HS-5 (cell line): ENCODE measurements at regions not wholly inside any gene's neighbourhood (a gene's known extent, or its start where the extent isn't known, plus 50 kb on each side); places are given as distances from the start of the nearest gene placed in this dataset.
"Not testable (repeated sequence)": the region's sequence is repeated elsewhere in the genome, so short reads cannot be mapped to it uniquely, and the experiment has no call there.

Experiments
- DNase-seq: peaks from one replicate; pipeline ENCODE4 v3.0.0-alpha.2; 2012; ENCODE audit warnings: low read depth

DNA sequence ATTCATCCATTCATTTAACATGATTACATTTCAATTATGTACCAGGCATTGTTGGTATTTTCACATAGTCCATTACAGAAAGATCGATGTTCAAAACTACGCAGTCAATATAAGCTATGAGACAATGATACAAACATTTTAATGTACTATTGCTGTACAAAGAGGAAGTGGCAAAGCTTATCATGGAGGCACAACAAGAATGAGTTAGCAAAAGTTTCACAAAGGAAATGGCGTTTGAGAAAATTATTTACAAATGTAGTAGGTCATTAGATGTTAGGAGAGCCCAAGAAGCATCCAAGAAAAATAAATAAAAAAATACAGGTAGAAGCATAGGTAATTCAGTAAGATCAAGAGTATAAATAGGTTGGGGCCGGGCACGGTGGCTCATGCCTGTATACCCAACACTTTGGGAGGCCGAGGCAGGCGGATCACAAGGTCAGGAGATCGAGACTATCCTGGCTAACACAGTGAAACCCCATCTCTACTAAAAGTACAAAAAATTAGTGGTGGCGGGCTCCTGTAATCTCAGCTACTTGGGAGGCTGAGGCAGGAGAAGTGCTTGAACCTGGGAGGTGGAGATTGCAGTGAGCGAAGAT lies 1730.8 kb upstream of the CELF4 start:
- no peak for DNase-seq

- DNase-seq, result no peak
These were observed 1711.2 kb upstream of the CELF4 start for GRCh38 chr18:39276764-39277163.

GRCh38 chr18:39274535-39274934 lies 1708.9 kb upstream of the CELF4 start:
- no peak for DNase-seq

GRCh38 chr18:39272230-39272629 lies 1706.6 kb upstream of the CELF4 start:
- no peak for DNase-seq

GRCh38 chr18:39271654-39272053 lies 1706.1 kb upstream of the CELF4 start:
- DNase-seq, result no peak

GRCh38 chr18:39260565-39260964 lies 1695.0 kb upstream of the CELF4 start:
- no peak for DNase-seq

DNA sequence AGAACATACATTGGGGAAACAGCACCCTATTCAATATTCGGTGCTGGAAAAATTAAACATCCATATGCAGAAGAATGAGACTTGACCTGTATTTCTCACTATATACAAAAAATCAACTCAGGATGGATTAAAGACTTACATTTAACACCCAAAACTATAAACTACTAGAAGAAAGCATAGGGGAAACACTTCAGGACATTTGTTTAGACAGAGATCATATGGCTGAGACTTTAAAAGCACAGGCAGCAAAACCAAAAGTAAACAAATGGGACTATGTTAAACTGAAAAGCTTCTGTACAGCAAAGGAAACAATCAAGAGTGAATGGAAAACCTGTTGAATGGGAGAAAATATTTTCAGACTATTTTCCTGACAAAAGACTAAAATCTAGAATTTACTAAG lies 1694.1 kb upstream of the CELF4 start:
- DNase-seq, result no peak

DNA sequence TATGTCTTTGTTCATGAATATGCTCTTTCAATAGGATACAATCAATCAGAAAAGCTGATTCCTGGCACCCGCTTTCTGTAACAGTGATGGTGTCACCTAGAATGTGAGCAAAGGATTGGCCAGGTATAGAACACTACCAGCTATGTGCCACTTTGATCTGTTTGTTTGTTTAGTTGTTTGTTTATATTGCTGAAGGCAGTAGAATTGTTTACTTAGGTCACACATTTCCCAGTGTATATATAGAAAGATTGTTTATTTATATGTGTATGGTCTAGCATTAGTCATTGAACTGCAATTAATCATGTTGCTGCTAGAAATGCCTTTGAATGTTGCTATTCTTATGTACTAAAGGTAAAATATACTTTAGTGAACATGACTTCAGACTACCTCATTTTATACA lies 1678.6 kb upstream of the CELF4 start:
- DNase-seq, result no peak

DNA sequence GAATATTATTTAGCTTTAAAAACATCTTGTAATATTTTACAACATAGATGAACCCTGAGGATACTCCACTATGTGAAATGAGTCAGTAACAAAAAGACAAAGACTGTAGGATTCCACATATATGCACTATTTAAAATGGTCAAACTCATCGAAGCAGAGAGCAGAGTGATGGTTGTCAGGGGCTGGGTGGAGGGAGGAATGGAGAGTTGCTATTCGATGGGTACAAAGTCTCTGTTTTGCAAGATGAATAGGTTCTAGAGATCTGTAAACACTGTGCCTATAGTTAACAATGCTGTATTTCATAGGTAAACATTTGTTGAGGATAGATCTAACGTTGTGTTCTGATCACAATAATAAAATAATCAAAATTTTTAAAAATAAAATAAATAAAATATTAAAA lies 1675.9 kb upstream of the CELF4 start:
- DNase-seq, result no peak

GRCh38 chr18:39238981-39239660 lies 1673.5 kb upstream of the CELF4 start:
- DNase-seq, result no peak

DNA sequence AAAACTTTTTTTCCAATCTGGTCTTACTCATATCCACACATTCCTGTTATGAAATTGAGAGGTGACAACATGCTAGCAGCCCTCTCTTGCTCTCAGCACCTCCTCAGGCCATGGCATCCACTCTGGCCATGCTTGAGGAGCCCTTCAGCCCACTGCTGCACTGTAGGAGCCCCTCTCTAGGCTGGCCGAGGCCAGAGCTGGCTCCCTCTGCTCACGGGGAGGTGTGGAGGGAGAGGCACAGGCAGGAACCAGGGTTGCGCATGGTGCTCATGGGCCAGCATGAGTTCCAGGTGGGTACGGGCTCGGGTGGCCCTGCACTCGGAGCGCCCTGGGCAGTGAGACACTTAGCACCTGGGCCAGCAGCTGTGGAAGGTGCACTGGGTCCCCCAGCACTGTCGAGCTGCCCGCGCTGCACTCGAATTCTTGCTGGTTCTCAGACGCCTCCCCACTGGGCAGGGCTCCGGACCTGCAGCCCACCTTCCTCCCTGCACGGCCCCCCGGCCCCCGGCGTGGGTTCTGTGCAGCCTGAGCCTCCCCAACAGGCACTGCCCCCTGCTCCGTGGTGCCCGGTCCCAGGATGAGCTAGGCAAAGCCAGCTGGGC lies 1669.6 kb upstream of the CELF4 start:
- DNase-seq, result no peak

GRCh38 chr18:39232937-39233336 lies 1667.3 kb upstream of the CELF4 start:
- DNase-seq, result no peak

DNA sequence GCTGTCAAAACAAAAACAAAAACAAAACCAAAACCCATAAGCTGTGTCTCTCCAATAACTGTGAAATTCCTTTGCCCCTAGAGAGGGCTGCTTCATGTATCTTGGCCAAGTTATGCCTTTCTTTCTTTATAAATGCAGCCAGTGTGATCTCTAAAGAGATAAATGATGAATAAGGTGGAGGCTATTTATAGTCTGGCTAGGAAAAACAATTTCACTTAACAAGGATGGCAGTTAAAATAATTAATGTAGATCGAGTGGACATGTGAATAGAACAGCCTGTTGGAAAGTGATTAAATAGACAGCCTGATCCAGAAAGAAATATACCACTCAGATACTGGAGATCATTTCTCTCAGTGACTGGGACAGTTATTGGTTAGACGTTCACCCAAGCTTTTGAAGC lies 1666.9 kb upstream of the CELF4 start:
- no peak for DNase-seq

GRCh38 chr18:39230086-39230803 lies 1664.6 kb upstream of the CELF4 start:
- DNase-seq, result no peak

GRCh38 chr18:39227769-39228168 lies 1662.2 kb upstream of the CELF4 start:
- not testable (repeated sequence) for DNase-seq

GRCh38 chr18:39225373-39225772 lies 1659.8 kb upstream of the CELF4 start:
- no peak for DNase-seq

GRCh38 chr18:39223283-39223682 lies 1657.7 kb upstream of the CELF4 start:
- no peak for DNase-seq

GRCh38 chr18:39215920-39216319 lies 1650.3 kb upstream of the CELF4 start:
- no peak for DNase-seq

GRCh38 chr18:39211461-39211860 lies 1645.9 kb upstream of the CELF4 start:
- no peak for DNase-seq

DNA sequence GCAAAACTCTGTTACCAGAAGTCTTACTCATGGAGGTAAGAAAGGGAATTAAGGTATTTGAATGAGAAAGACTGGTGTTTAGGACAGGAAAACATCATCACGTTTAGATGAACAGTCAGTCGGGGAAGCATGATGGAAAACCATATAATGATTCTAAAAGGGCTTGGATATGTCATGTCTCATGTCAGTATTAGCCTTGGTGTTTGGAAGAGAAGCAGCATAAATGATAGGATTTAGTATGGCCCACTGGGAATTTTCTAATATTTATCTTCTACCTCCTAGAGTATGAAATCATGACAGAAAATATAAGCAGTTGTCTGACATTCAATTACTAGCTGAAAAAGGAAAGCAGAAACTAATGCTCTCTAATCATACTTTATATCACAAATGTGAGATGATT lies 1643.6 kb upstream of the CELF4 start:
- no peak for DNase-seq

- no peak for DNase-seq
These were observed 1643.1 kb upstream of the CELF4 start for GRCh38 chr18:39208729-39209128.

GRCh38 chr18:39208190-39208589 lies 1642.6 kb upstream of the CELF4 start:
- no peak for DNase-seq
